HepG2 (cell line): ENCODE measurements at regions not wholly inside any gene's neighbourhood (a gene's known extent, or its start where the extent isn't known, plus 50 kb on each side); places are given as distances from the start of the nearest gene placed in this dataset.

Source experiments
- ATAC-seq: fragments of 200-7000 bp; cut with Tn5 transposase; 3 replicates; pipeline ENCODE4 v1.9.1; 2020; ENCODE audit warnings: mild to moderate bottlenecking, moderate library complexity
- BruUV-seq: library from RNA; stranded (reverse); fragments of 400-500 nt; replicated peaks from 2 replicates; lab custom pipeline; 2021; lab: Mats Ljungman, UMichigan
- CTCF ChIA-PET: fragments of 300-600 bp; formaldehyde crosslinking; extraction: SDS; loops from one replicate; lab custom pipeline; 2021; ENCODE audit warnings: low total read pairs, inconsistent platforms, low intra/inter-chr PET ratio; lab: Yijun Ruan, JAX
- POLR2A ChIA-PET: fragments of 350-600 bp; sonication (Branson Sonifier 250); formaldehyde crosslinking; loops from one replicate; lab custom pipeline; 2020; ENCODE audit warnings: antibody characterized with exemption, inconsistent platforms; lab: Yijun Ruan, JAX
- DNase-seq: peaks from one replicate; pipeline ENCODE4 v3.0.0-alpha.2; 2015; ENCODE audit warnings: low spot score
- FAIRE-seq: peaks from 3 replicates; lab custom pipeline; 2011; peaks lifted over from hg19 to GRCh38; lab: Jason Lieb, UNC
- H2AFZ ChIP-seq: one replicate; pipeline ENCODE4 v1.6.1; 2011; ENCODE audit warnings: low read length, inconsistent platforms
- H3K27ac ChIP-seq: fragments of 300-600 bp; 3 replicates; pipeline ENCODE4 v1.8.0; 2011; ENCODE audit warnings: mixed run types, mild to moderate bottlenecking, mixed read lengths, low read length, inconsistent platforms; ENCODE audit not compliant: insufficient read depth; ENCODE audit errors: extremely low read length
- H3K27me3 ChIP-seq, 2 experiments: fragments of 200-600 bp in 1 of 2; 2 replicates in 1 of 2; 3 replicates in 1 of 2; pipeline versions ENCODE4 v1.6.0 to v1.8.0; 2011; ENCODE audit warnings: low read length in 2 of 2, mild to moderate bottlenecking in 2 of 2, moderate library complexity in 2 of 2, inconsistent platforms in 1 of 2; ENCODE audit not compliant: insufficient read depth in 2 of 2, control insufficient read depth in 1 of 2
- H3K36me3 ChIP-seq, 2 experiments: fragments of 200-600 bp in 1 of 2; replicated peaks in 1 of 2; 2 replicates in 1 of 2; 3 replicates in 1 of 2; pipeline versions ENCODE4 v1.5.1 to v1.8.0; 2011; ENCODE audit warnings: low read length in 2 of 2, inconsistent platforms in 1 of 2; ENCODE audit not compliant: insufficient read depth in 2 of 2, control insufficient read depth in 1 of 2
- H3K4me1 ChIP-seq: 2 replicates; pipeline ENCODE4 v1.5.1; 2012; ENCODE audit warnings: low read length, inconsistent platforms; ENCODE audit not compliant: insufficient read depth
- H3K4me2 ChIP-seq: 2 replicates; pipeline ENCODE4 v1.6.0; 2011; ENCODE audit warnings: low read depth, low read length, inconsistent platforms
- H3K4me3 ChIP-seq, 3 experiments: fragments of 200-600 bp in 1 of 3; sonication (generic), shearing (Covaris generic) in 1 of 3; replicated peaks in 1 of 3; 2 replicates each; pipeline ENCODE4 v1.5.1; 2011 to 2016; ENCODE audit warnings: low read length in 3 of 3, inconsistent platforms in 2 of 3, low read depth in 2 of 3, mild to moderate bottlenecking in 2 of 3, control low read depth in 1 of 3, mixed read lengths in 1 of 3; ENCODE audit not compliant: insufficient read depth in 1 of 3
- H3K79me2 ChIP-seq: one replicate; pipeline ENCODE4 v1.6.1; 2011; ENCODE audit warnings: low read length, inconsistent platforms; ENCODE audit not compliant: insufficient read depth
- H3K9ac ChIP-seq: 2 replicates; pipeline ENCODE4 v1.6.0; 2011; ENCODE audit warnings: mild to moderate bottlenecking, low read depth, low read length, inconsistent platforms; ENCODE audit not compliant: insufficient read depth
- H3K9me3 ChIP-seq: 2 replicates; pipeline ENCODE4 v1.5.1; 2012; ENCODE audit warnings: mild to moderate bottlenecking, low read length
- H4K20me1 ChIP-seq: 2 replicates; pipeline ENCODE4 v1.6.0; 2011; ENCODE audit warnings: inconsistent platforms, mild to moderate bottlenecking, low read length, moderate library complexity; ENCODE audit not compliant: insufficient read depth
- EED ChIP-seq: sonication (generic); formaldehyde crosslinking; IDR thresholded peaks from 2 replicates; pipeline ENCODE4 v1.5.0; 2020; ENCODE audit warnings: mild to moderate bottlenecking, missing genetic modification reagents
- FOSL2 ChIP-seq: sonication (generic); formaldehyde crosslinking; IDR thresholded peaks from 2 replicates; pipeline ENCODE4 v1.4.0; 2020; ENCODE audit warnings: missing genetic modification reagents
- FOXO1 ChIP-seq: sonication (generic); formaldehyde crosslinking; IDR thresholded peaks from 2 replicates; pipeline ENCODE4 v1.4.0; 2020; ENCODE audit warnings: missing genetic modification reagents
- MAFK ChIP-seq, 2 experiments: IDR thresholded peaks in 1 of 2; conservative IDR thresholded peaks in 1 of 2; 2 replicates each; pipeline ENCODE4 v1.6.1; 2011; ENCODE audit warnings: improper control_type of control experiment in 2 of 2, low read length in 2 of 2
- MED1 ChIP-seq: sonication (generic); formaldehyde crosslinking; IDR thresholded peaks from 2 replicates; pipeline ENCODE4 v1.4.0; 2020; ENCODE audit warnings: missing genetic modification reagents
- RBAK ChIP-seq: sonication (generic); formaldehyde crosslinking; IDR thresholded peaks from 2 replicates; pipeline ENCODE4 v1.5.1; 2020; ENCODE audit warnings: mild to moderate bottlenecking, missing genetic modification reagents
- RORA ChIP-seq: sonication (generic); formaldehyde crosslinking; IDR thresholded peaks from 2 replicates; pipeline ENCODE4 v1.5.0; 2020; ENCODE audit warnings: mild to moderate bottlenecking, missing genetic modification reagents, moderate library complexity
- SNAI1 ChIP-seq: sonication (generic); formaldehyde crosslinking; IDR thresholded peaks from 2 replicates; pipeline ENCODE4 v1.5.0; 2020; ENCODE audit warnings: mild to moderate bottlenecking, missing genetic modification reagents, borderline replicate concordance
- SNRNP70 ChIP-seq: fragments of 200-400 bp; formaldehyde crosslinking; IDR thresholded peaks from 2 replicates; pipeline ENCODE4 v1.6.1; 2017; ENCODE audit warnings: mild to moderate bottlenecking, low read depth, low read length, moderate library complexity
- ZNF124 ChIP-seq: sonication (generic); formaldehyde crosslinking; IDR thresholded peaks from 2 replicates; pipeline ENCODE4 v1.4.0; 2020; ENCODE audit warnings: missing genetic modification reagents
- ZNF383 ChIP-seq: sonication (generic); formaldehyde crosslinking; IDR thresholded peaks from 2 replicates; pipeline ENCODE4 v1.4.0; 2020; ENCODE audit warnings: missing genetic modification reagents, mild to moderate bottlenecking, borderline replicate concordance
- ZNF44 ChIP-seq: sonication (generic); formaldehyde crosslinking; IDR thresholded peaks from 2 replicates; pipeline ENCODE4 v1.5.1; 2020; ENCODE audit warnings: mild to moderate bottlenecking, missing genetic modification reagents
- ZNF557 ChIP-seq: sonication (generic); formaldehyde crosslinking; IDR thresholded peaks from 2 replicates; pipeline ENCODE4 v1.4.0; 2020; ENCODE audit warnings: missing genetic modification reagents
- ZNF619 ChIP-seq: sonication (generic); formaldehyde crosslinking; IDR thresholded peaks from 2 replicates; pipeline ENCODE4 v1.4.0; 2020; ENCODE audit warnings: mild to moderate bottlenecking, missing genetic modification reagents
- WGBS: methylation state at CpG from one replicate; pipeline ENCODE4 v1.1.6; 2017; ENCODE audit warnings: low lambda C conversion rate; 5-methylcytosine and 5-hydroxymethylcytosine counted together
- in situ Hi-C: cut with HindIII; loops from 2 replicates; pipeline ENCODE4 v1.10.0; 2017; ENCODE audit warnings: low pct_unique_long_range_greater_than_20kb; ENCODE audit not compliant: extremely low pct_ligation_motif_present
- intact Hi-C: fragments of 100-400 bp; cut with micrococcal nuclease; formaldehyde crosslinking; loops from one replicate; pipeline ENCODE4 v1.10.0; 2022; ENCODE audit not compliant: unreplicated experiment
- TF ChIP-seq, protein P1 (sequence below): sonication (generic); formaldehyde crosslinking; IDR thresholded peaks from 2 replicates; pipeline ENCODE4 v1.5.0; 2020; ENCODE audit warnings: missing genetic modification reagents
- TF ChIP-seq, protein P2 (sequence below): sonication (generic); formaldehyde crosslinking; IDR thresholded peaks from 2 replicates; pipeline ENCODE4 v1.5.1; 2020; ENCODE audit warnings: missing genetic modification reagents, mild to moderate bottlenecking, borderline replicate concordance

DNA sequence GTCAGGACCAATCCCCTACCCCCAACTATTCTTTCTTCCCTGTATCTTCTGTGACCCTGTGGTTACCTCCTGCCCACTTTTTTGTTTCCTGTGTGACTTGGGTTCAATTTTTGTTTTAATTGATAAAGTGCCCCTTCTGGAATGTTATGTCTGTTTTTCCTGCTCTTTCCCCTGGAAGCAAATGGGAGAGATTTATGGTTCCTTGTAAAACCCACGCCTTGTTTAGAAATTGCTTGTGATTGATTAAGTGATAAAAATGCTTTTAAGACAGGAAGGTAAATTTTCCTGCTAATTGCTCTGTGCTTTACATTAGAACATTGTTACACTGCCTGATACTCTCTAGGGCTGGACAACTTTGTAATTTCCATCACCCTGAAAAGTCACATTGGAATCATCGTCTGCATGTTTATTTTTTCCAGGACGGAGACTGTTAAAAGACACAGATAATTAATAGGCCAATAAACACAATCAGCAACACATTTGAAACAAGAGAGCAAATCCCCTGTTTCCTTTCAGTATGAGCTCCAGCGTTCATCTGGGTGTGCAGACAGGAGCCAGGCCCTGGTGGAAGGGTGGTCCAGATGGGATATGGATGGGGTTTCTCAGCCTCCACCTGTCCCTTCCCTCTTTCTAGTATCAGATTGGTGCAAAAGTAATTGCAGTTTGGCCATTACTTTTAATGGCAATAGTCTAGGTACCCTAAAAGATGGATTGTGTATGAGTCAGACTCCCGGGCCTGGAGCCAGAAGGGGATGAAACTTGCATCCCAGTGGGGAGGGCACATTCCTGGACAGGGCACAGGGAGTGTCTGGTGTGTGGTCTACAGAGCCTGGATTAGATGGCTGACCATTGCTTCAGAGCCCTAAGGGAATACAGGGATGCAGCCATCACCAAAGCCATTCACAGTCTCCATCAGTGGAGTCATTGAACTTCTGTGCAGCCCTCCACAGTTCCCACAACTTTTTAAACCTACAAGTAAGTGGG, 58.1 kb upstream of the AGBL1 start (continued):
- TF ChIP-seq ZNF44 (CRISPR knock-in tag) = no peak

DNA sequence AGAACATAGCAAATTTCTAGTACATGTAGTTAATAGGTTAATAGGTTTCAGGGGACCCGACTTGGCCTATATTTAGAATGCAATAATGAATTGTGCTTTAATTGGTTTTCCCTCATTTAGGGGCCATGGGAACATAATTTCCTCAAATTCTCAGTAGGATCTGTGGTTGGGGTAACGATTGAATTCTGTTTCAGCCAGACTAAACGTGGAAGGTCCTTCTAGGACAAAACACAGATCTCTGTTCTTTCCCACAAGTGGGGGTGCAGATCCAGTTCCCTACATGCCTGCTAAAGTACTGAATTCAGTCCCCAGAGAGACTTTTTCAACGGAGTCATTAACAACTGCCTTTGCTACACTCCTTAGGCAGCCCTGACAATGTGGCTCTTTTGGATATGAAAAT, 50.7 kb upstream of the AGBL1 start:
- H3K4me2 ChIP-seq = no peak overlapping the region
- ATAC-seq = no peak
- H3K79me2 ChIP-seq = no peaks in the 10 kb centered on the region
- no peaks in the 10 kb centered on the region for H3K36me3 ChIP-seq
- H3K4me1 ChIP-seq = no peaks in the 10 kb centered on the region
- no peak overlapping the region for H3K9ac ChIP-seq
- H3K9me3 ChIP-seq = no peaks in the 10 kb centered on the region
- TF ChIP-seq FOSL2 (CRISPR knock-in tag) (no peak), FOXO1 (no peak), RBAK (CRISPR knock-in tag) (no peak), SNRNP70 (no peak), ZNF619 (CRISPR knock-in tag) (no peak), MAFK (conservative IDR thresholded peaks at IDR 0.05 in 1 of 2, IDR thresholded peaks at IDR 0.05 in 1 of 2; ENCODE audit: low read length in 2 of 2) (no peak), ZNF557 (no peak), MED1 (CRISPR knock-in tag) (no peak), ZNF383 (CRISPR knock-in tag) (no peak), SNAI1 (CRISPR knock-in tag) (no peak), ZNF124 (CRISPR knock-in tag) (no peak), EED (CRISPR knock-in tag) (no peak), RORA (CRISPR knock-in tag) (no peak)
- TF ChIP-seq, protein P1, sequence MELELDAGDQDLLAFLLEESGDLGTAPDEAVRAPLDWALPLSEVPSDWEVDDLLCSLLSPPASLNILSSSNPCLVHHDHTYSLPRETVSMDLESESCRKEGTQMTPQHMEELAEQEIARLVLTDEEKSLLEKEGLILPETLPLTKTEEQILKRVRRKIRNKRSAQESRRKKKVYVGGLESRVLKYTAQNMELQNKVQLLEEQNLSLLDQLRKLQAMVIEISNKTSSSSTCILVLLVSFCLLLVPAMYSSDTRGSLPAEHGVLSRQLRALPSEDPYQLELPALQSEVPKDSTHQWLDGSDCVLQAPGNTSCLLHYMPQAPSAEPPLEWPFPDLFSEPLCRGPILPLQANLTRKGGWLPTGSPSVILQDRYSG (CRISPR knock-in tag) = no peak
- TF ChIP-seq, protein P2, sequence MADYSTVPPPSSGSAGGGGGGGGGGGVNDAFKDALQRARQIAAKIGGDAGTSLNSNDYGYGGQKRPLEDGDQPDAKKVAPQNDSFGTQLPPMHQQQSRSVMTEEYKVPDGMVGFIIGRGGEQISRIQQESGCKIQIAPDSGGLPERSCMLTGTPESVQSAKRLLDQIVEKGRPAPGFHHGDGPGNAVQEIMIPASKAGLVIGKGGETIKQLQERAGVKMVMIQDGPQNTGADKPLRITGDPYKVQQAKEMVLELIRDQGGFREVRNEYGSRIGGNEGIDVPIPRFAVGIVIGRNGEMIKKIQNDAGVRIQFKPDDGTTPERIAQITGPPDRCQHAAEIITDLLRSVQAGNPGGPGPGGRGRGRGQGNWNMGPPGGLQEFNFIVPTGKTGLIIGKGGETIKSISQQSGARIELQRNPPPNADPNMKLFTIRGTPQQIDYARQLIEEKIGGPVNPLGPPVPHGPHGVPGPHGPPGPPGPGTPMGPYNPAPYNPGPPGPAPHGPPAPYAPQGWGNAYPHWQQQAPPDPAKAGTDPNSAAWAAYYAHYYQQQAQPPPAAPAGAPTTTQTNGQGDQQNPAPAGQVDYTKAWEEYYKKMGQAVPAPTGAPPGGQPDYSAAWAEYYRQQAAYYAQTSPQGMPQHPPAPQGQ (CRISPR knock-in tag) = no peak
- POLR2A ChIA-PET = no interaction called here
- H3K27me3 ChIP-seq = no peaks in the 10 kb centered on the region
- no TSS peak for BruUV-seq
- WGBS = 2% methylated on average over 4 of the region's 4 CpGs
- no peaks in the 10 kb centered on the region for H4K20me1 ChIP-seq
- FAIRE-seq = no peak
- in situ Hi-C loops = no loop called here
- no peak overlapping the region for H3K4me3 ChIP-seq
- no peak overlapping the region for H2AFZ ChIP-seq
- intact Hi-C loops = no loop called here
- CTCF ChIA-PET = no interaction called here
- no peak for DNase-seq
- H3K27ac ChIP-seq = no peak overlapping the region
